ENCODE measurements at regions not wholly inside any gene's neighbourhood (a gene's known extent, or its start where the extent isn't known, plus 50 kb on each side); places are given as distances from the start of the nearest gene placed in this dataset.

- TF ChIP-seq CTCF (IDR thresholded peaks at IDR 0.05; ENCODE audit: low read length), result no peak
- no peak for TF ChIP-seq EZH2 (optimal IDR thresholded peaks at IDR 0.05; ENCODE audit: low read depth, low read length)
Observed at GRCh38 chr5:74096325-74096724, 470.3 kb downstream of the ARHGEF28 start.
